HepG2 (cell line): ENCODE measurements at regions not wholly inside any gene's neighbourhood (a gene's known extent, or its start where the extent isn't known, plus 50 kb on each side); places are given as distances from the start of the nearest gene placed in this dataset.

Experiments used
- ATAC-seq: fragments of 200-7000 bp; cut with Tn5 transposase; 3 replicates; pipeline ENCODE4 v1.9.1; 2020; ENCODE audit warnings: mild to moderate bottlenecking, moderate library complexity
- BruUV-seq: library from RNA; stranded (reverse); fragments of 400-500 nt; replicated peaks from 2 replicates; lab custom pipeline; 2021; lab: Mats Ljungman, UMichigan
- CTCF ChIA-PET: fragments of 300-600 bp; formaldehyde crosslinking; extraction: SDS; loops from one replicate; lab custom pipeline; 2021; ENCODE audit warnings: low total read pairs, inconsistent platforms, low intra/inter-chr PET ratio; lab: Yijun Ruan, JAX
- POLR2A ChIA-PET: fragments of 350-600 bp; sonication (Branson Sonifier 250); formaldehyde crosslinking; loops from one replicate; lab custom pipeline; 2020; ENCODE audit warnings: antibody characterized with exemption, inconsistent platforms; lab: Yijun Ruan, JAX
- DNase-seq: peaks from one replicate; pipeline ENCODE4 v3.0.0-alpha.2; 2015; ENCODE audit warnings: low spot score
- FAIRE-seq: peaks from 3 replicates; lab custom pipeline; 2011; peaks lifted over from hg19 to GRCh38; lab: Jason Lieb, UNC
- H2AFZ ChIP-seq: one replicate; pipeline ENCODE4 v1.6.1; 2011; ENCODE audit warnings: low read length, inconsistent platforms
- H3K27ac ChIP-seq: fragments of 300-600 bp; 3 replicates; pipeline ENCODE4 v1.8.0; 2011; ENCODE audit warnings: mixed run types, mild to moderate bottlenecking, mixed read lengths, low read length, inconsistent platforms; ENCODE audit not compliant: insufficient read depth; ENCODE audit errors: extremely low read length
- H3K27me3 ChIP-seq, 2 experiments: fragments of 200-600 bp in 1 of 2; 2 replicates in 1 of 2; 3 replicates in 1 of 2; pipeline versions ENCODE4 v1.6.0 to v1.8.0; 2011; ENCODE audit warnings: low read length in 2 of 2, mild to moderate bottlenecking in 2 of 2, moderate library complexity in 2 of 2, inconsistent platforms in 1 of 2; ENCODE audit not compliant: insufficient read depth in 2 of 2, control insufficient read depth in 1 of 2
- H3K36me3 ChIP-seq, 2 experiments: fragments of 200-600 bp in 1 of 2; replicated peaks in 1 of 2; 2 replicates in 1 of 2; 3 replicates in 1 of 2; pipeline versions ENCODE4 v1.5.1 to v1.8.0; 2011; ENCODE audit warnings: low read length in 2 of 2, inconsistent platforms in 1 of 2; ENCODE audit not compliant: insufficient read depth in 2 of 2, control insufficient read depth in 1 of 2
- H3K4me1 ChIP-seq: 2 replicates; pipeline ENCODE4 v1.5.1; 2012; ENCODE audit warnings: low read length, inconsistent platforms; ENCODE audit not compliant: insufficient read depth
- H3K4me2 ChIP-seq: 2 replicates; pipeline ENCODE4 v1.6.0; 2011; ENCODE audit warnings: low read depth, low read length, inconsistent platforms
- H3K4me3 ChIP-seq, 3 experiments: fragments of 200-600 bp in 1 of 3; sonication (generic), shearing (Covaris generic) in 1 of 3; replicated peaks in 1 of 3; 2 replicates each; pipeline ENCODE4 v1.5.1; 2011 to 2016; ENCODE audit warnings: low read length in 3 of 3, inconsistent platforms in 2 of 3, low read depth in 2 of 3, mild to moderate bottlenecking in 2 of 3, control low read depth in 1 of 3, mixed read lengths in 1 of 3; ENCODE audit not compliant: insufficient read depth in 1 of 3
- H3K79me2 ChIP-seq: one replicate; pipeline ENCODE4 v1.6.1; 2011; ENCODE audit warnings: low read length, inconsistent platforms; ENCODE audit not compliant: insufficient read depth
- H3K9ac ChIP-seq: 2 replicates; pipeline ENCODE4 v1.6.0; 2011; ENCODE audit warnings: mild to moderate bottlenecking, low read depth, low read length, inconsistent platforms; ENCODE audit not compliant: insufficient read depth
- H3K9me3 ChIP-seq: 2 replicates; pipeline ENCODE4 v1.5.1; 2012; ENCODE audit warnings: mild to moderate bottlenecking, low read length
- H4K20me1 ChIP-seq: 2 replicates; pipeline ENCODE4 v1.6.0; 2011; ENCODE audit warnings: inconsistent platforms, mild to moderate bottlenecking, low read length, moderate library complexity; ENCODE audit not compliant: insufficient read depth
- EEA1 ChIP-seq: sonication (generic); formaldehyde crosslinking; IDR thresholded peaks from 2 replicates; pipeline ENCODE4 v1.5.1; 2020; ENCODE audit warnings: mild to moderate bottlenecking, missing genetic modification reagents, borderline replicate concordance
- FOXA3 ChIP-seq: IDR thresholded peaks from 2 replicates; pipeline ENCODE4 v1.6.1; 2016; ENCODE audit warnings: missing genetic modification reagents, missing compliant biosample characterization
- FOXO4 ChIP-seq: sonication (generic); formaldehyde crosslinking; conservative IDR thresholded peaks from 2 replicates; pipeline ENCODE4 v1.8.1; 2023; ENCODE audit warnings: missing genetic modification reagents
- KLF16 ChIP-seq, 2 experiments: sonication (generic) in 1 of 2; formaldehyde crosslinking in 1 of 2; IDR thresholded peaks; 2 replicates each; pipeline versions ENCODE4 v1.6.1 to v1.8.0; 2016 to 2023; ENCODE audit warnings: missing genetic modification reagents in 2 of 2, missing compliant biosample characterization in 1 of 2
- ZBTB4 ChIP-seq: sonication (generic); formaldehyde crosslinking; IDR thresholded peaks from 2 replicates; pipeline ENCODE4 v1.4.0; 2020; ENCODE audit warnings: missing genetic modification reagents, mild to moderate bottlenecking, borderline replicate concordance
- ZMAT3 ChIP-seq: sonication (generic); formaldehyde crosslinking; conservative IDR thresholded peaks from 2 replicates; pipeline ENCODE4 v1.7.0; 2021; ENCODE audit warnings: missing genetic modification reagents
- ZNF143 ChIP-seq: sonication (generic); formaldehyde crosslinking; IDR thresholded peaks from 2 replicates; pipeline ENCODE4 v1.4.0; 2020; ENCODE audit warnings: missing genetic modification reagents
- ZNF232 ChIP-seq: sonication (generic); formaldehyde crosslinking; IDR thresholded peaks from 2 replicates; pipeline ENCODE4 v1.4.0; 2020; ENCODE audit warnings: missing genetic modification reagents, borderline replicate concordance
- WGBS: methylation state at CpG from one replicate; pipeline ENCODE4 v1.1.6; 2017; ENCODE audit warnings: low lambda C conversion rate; 5-methylcytosine and 5-hydroxymethylcytosine counted together
- in situ Hi-C: cut with HindIII; loops from 2 replicates; pipeline ENCODE4 v1.10.0; 2017; ENCODE audit warnings: low pct_unique_long_range_greater_than_20kb; ENCODE audit not compliant: extremely low pct_ligation_motif_present
- intact Hi-C: fragments of 100-400 bp; cut with micrococcal nuclease; formaldehyde crosslinking; loops from one replicate; pipeline ENCODE4 v1.10.0; 2022; ENCODE audit not compliant: unreplicated experiment

- in situ Hi-C loops = no loop called here
- Histone ChIP-seq H4K20me1 (no peaks in the 10 kb centered on the region), H3K36me3 (0 out of 5 replicates have a peak, but pooled peaks cover 0 to 1% of the 10 kb centered on the region in 2 experiments), H3K27ac (no peak overlapping the region), H3K9me3 (no peaks in the 10 kb centered on the region), H3K4me1 (peaks cover 26% of the 10 kb centered on the region), H3K27me3 (no peaks in the 10 kb centered on the region), H3K79me2 (no peaks in the 10 kb centered on the region), H2AFZ (no peak overlapping the region), H3K4me3 (no peak overlapping the region), H3K9ac (no peak overlapping the region), H3K4me2 (no peak overlapping the region)
- no peak for DNase-seq
- CTCF ChIA-PET = no interaction called here
- FAIRE-seq = no peak
- no TSS peak for BruUV-seq
- WGBS = 96% methylated on average over 3 of the region's 3 CpGs
- POLR2A ChIA-PET = interaction anchor here (2.1 kb wide), 1 partner anchor 25 kb away, joined by 13 read pairs; no protein-coding TSS in a partner anchor
- no peak for ATAC-seq
- intact Hi-C loops = no loop called here
- TF ChIP-seq KLF16 (CRISPR knock-in tag; IDR thresholded peaks at IDR 0.05) = no peak
- no peak for TF ChIP-seq ZNF232 (CRISPR knock-in tag)
- no peak for TF ChIP-seq ZBTB4 (CRISPR knock-in tag)
- TF ChIP-seq ZNF143 (CRISPR knock-in tag) = no peak
- no peak for TF ChIP-seq EEA1 (CRISPR knock-in tag)
- no peak for TF ChIP-seq FOXO4
- no peak for TF ChIP-seq ZMAT3 (CRISPR knock-in tag)
- no peak for TF ChIP-seq FOXA3 (CRISPR knock-in tag)
These were observed 133.8 kb downstream of the SPRY1 start for GRCh38 chr4:123530357-123530756.
